ENCODE measurements at regions not wholly inside any gene's neighbourhood (a gene's known extent, or its start where the extent isn't known, plus 50 kb on each side); places are given as distances from the start of the nearest gene placed in this dataset.

GRCh38 chr5:43967165-43967564 lies 364.2 kb downstream of the NNT start:
- no peak overlapping the region for H3K4me2 ChIP-seq (ENCODE audit: low read length)
- H3K79me2 ChIP-seq (replicated peaks; ENCODE audit: insufficient read depth, low read length), result no peaks in the 10 kb centered on the region
- H3K36me3 ChIP-seq (ENCODE audit: insufficient read depth, low read length), result no peaks in the 10 kb centered on the region
- no peaks in the 10 kb centered on the region for H4K20me1 ChIP-seq (ENCODE audit: insufficient read depth)
- H3K27me3 ChIP-seq (ENCODE audit: insufficient read depth, low read depth, low read length), result no peaks in the 10 kb centered on the region
- no peak overlapping the region for H3K9ac ChIP-seq (ENCODE audit: low read length)
- no peak overlapping the region for H3K4me3 ChIP-seq (ENCODE audit: low read length)
- TF ChIP-seq TAF1 (IDR thresholded peaks at IDR 0.05; ENCODE audit: low read depth), result no peak
- TF ChIP-seq EZH2 (IDR thresholded peaks at IDR 0.05; ENCODE audit: borderline replicate concordance, insufficient read depth, low read length, poor library complexity, severe bottlenecking), result no peak
- H3K9me2 ChIP-seq (ENCODE audit: insufficient read depth, low read length), result no peaks in the 10 kb centered on the region
- no peak overlapping the region for H2AFZ ChIP-seq (ENCODE audit: low read depth, low read length)
- no peaks in the 10 kb centered on the region for H3F3A ChIP-seq (ENCODE audit: insufficient read depth, low read length, poor library complexity, severe bottlenecking)
- no peaks in the 10 kb centered on the region for H3K9me3 ChIP-seq (ENCODE audit: low read length)
- no peak overlapping the region for H3K27ac ChIP-seq (ENCODE audit: low read length)

- H3K79me2 ChIP-seq (replicated peaks; ENCODE audit: insufficient read depth, low read length), result no peaks in the 10 kb centered on the region
- H3K36me3 ChIP-seq (ENCODE audit: insufficient read depth, low read length), result no peaks in the 10 kb centered on the region
- H3F3A ChIP-seq (ENCODE audit: insufficient read depth, low read length, poor library complexity, severe bottlenecking), result no peaks in the 10 kb centered on the region
- TF ChIP-seq CTCF (IDR thresholded peaks at IDR 0.05; ENCODE audit: poor library complexity, severe bottlenecking) (no peak), EZH2 (IDR thresholded peaks at IDR 0.05; ENCODE audit: borderline replicate concordance, insufficient read depth, low read length, poor library complexity, severe bottlenecking) (no peak), EP300 (conservative IDR thresholded peaks at IDR 0.05; ENCODE audit: poor library complexity, severe bottlenecking) (no peak), POLR2AphosphoS5 (IDR thresholded peaks at IDR 0.05) (no peak)
- no peaks in the 10 kb centered on the region for H3K9me2 ChIP-seq (ENCODE audit: insufficient read depth, low read length)
- no peak overlapping the region for H3K4me3 ChIP-seq (ENCODE audit: low read length)
- no peaks in the 10 kb centered on the region for H3K27me3 ChIP-seq (ENCODE audit: insufficient read depth, low read depth, low read length)
- H3K4me2 ChIP-seq (ENCODE audit: low read length), result no peak overlapping the region
- no peak overlapping the region for H2AFZ ChIP-seq (ENCODE audit: low read depth, low read length)
- H3K27ac ChIP-seq (ENCODE audit: low read length), result no peak overlapping the region
- H3K9me3 ChIP-seq (ENCODE audit: low read length), result no peaks in the 10 kb centered on the region
- H3K9ac ChIP-seq (ENCODE audit: low read length), result no peak overlapping the region
- H4K20me1 ChIP-seq (ENCODE audit: insufficient read depth), result no peaks in the 10 kb centered on the region
Measured at GRCh38 chr5:43959144-43959543, 356.2 kb downstream of the NNT start.

- Histone ChIP-seq H3K4me3 (ENCODE audit: low read length) (no peak overlapping the region), H2AFZ (ENCODE audit: low read depth, low read length) (no peak overlapping the region), H3K36me3 (ENCODE audit: insufficient read depth, low read length) (no peaks in the 10 kb centered on the region), H3K9ac (ENCODE audit: low read length) (no peak overlapping the region), H3K9me2 (ENCODE audit: insufficient read depth, low read length) (no peaks in the 10 kb centered on the region), H4K20me1 (ENCODE audit: insufficient read depth) (no peaks in the 10 kb centered on the region), H3K4me2 (ENCODE audit: low read length) (no peak overlapping the region), H3K9me3 (ENCODE audit: low read length) (no peaks in the 10 kb centered on the region), H3K27me3 (ENCODE audit: insufficient read depth, low read depth, low read length) (no peaks in the 10 kb centered on the region), H3K79me2 (replicated peaks; ENCODE audit: insufficient read depth, low read length) (no peaks in the 10 kb centered on the region), H3F3A (ENCODE audit: insufficient read depth, low read length, poor library complexity, severe bottlenecking) (no peaks in the 10 kb centered on the region), H3K27ac (ENCODE audit: low read length) (no peak overlapping the region)
- TF ChIP-seq EZH2 (IDR thresholded peaks at IDR 0.05; ENCODE audit: borderline replicate concordance, insufficient read depth, low read length, poor library complexity, severe bottlenecking) (no peak), MXI1 (conservative IDR thresholded peaks at IDR 0.05; ENCODE audit: poor library complexity, severe bottlenecking) (no peak), EP300 (conservative IDR thresholded peaks at IDR 0.05; ENCODE audit: poor library complexity, severe bottlenecking) (no peak), POLR2AphosphoS5 (IDR thresholded peaks at IDR 0.05) (no peak)
Measured at GRCh38 chr5:43947935-43948334, 345.0 kb downstream of the NNT start.

- no peak overlapping the region for H3K4me2 ChIP-seq (ENCODE audit: low read length)
- H3K9ac ChIP-seq (ENCODE audit: low read length), result no peak overlapping the region
- H2AFZ ChIP-seq (ENCODE audit: low read depth, low read length), result no peak overlapping the region
- H3K27me3 ChIP-seq (ENCODE audit: insufficient read depth, low read depth, low read length), result no peaks in the 10 kb centered on the region
- no peaks in the 10 kb centered on the region for H3K79me2 ChIP-seq (replicated peaks; ENCODE audit: insufficient read depth, low read length)
- H3K36me3 ChIP-seq (ENCODE audit: insufficient read depth, low read length), result no peaks in the 10 kb centered on the region
- no peaks in the 10 kb centered on the region for H4K20me1 ChIP-seq (ENCODE audit: insufficient read depth)
- H3K9me3 ChIP-seq (ENCODE audit: low read length), result no peaks in the 10 kb centered on the region
- no peak overlapping the region for H3K4me3 ChIP-seq (ENCODE audit: low read length)
- no peak overlapping the region for H3K27ac ChIP-seq (ENCODE audit: low read length)
- H3F3A ChIP-seq (ENCODE audit: insufficient read depth, low read length, poor library complexity, severe bottlenecking), result no peaks in the 10 kb centered on the region
- H3K9me2 ChIP-seq (ENCODE audit: insufficient read depth, low read length), result no peaks in the 10 kb centered on the region
- no peak for TF ChIP-seq EP300 (conservative IDR thresholded peaks at IDR 0.05; ENCODE audit: poor library complexity, severe bottlenecking)
- no peak for TF ChIP-seq REST (IDR thresholded peaks at IDR 0.05; ENCODE audit: borderline replicate concordance)
- TF ChIP-seq SMC3 (conservative IDR thresholded peaks at IDR 0.05; ENCODE audit: poor library complexity), result no peak
- TF ChIP-seq POLR2AphosphoS5 (IDR thresholded peaks at IDR 0.05), result no peak
- no peak for TF ChIP-seq CTCF (IDR thresholded peaks at IDR 0.05; ENCODE audit: poor library complexity, severe bottlenecking)
- TF ChIP-seq RAD21 (conservative IDR thresholded peaks at IDR 0.05), result no peak
- no peak for TF ChIP-seq MXI1 (conservative IDR thresholded peaks at IDR 0.05; ENCODE audit: poor library complexity, severe bottlenecking)
- TF ChIP-seq EZH2 (IDR thresholded peaks at IDR 0.05; ENCODE audit: borderline replicate concordance, insufficient read depth, low read length, poor library complexity, severe bottlenecking), result no peak
- TF ChIP-seq TAF1 (IDR thresholded peaks at IDR 0.05; ENCODE audit: low read depth), result no peak
Measured at GRCh38 chr5:43941806-43942205, 338.8 kb downstream of the NNT start.

Data from neural cell (in vitro differentiated cells).